ENCODE measurements at regions not wholly inside any gene's neighbourhood (a gene's known extent, or its start where the extent isn't known, plus 50 kb on each side); places are given as distances from the start of the nearest gene placed in this dataset.

DNA sequence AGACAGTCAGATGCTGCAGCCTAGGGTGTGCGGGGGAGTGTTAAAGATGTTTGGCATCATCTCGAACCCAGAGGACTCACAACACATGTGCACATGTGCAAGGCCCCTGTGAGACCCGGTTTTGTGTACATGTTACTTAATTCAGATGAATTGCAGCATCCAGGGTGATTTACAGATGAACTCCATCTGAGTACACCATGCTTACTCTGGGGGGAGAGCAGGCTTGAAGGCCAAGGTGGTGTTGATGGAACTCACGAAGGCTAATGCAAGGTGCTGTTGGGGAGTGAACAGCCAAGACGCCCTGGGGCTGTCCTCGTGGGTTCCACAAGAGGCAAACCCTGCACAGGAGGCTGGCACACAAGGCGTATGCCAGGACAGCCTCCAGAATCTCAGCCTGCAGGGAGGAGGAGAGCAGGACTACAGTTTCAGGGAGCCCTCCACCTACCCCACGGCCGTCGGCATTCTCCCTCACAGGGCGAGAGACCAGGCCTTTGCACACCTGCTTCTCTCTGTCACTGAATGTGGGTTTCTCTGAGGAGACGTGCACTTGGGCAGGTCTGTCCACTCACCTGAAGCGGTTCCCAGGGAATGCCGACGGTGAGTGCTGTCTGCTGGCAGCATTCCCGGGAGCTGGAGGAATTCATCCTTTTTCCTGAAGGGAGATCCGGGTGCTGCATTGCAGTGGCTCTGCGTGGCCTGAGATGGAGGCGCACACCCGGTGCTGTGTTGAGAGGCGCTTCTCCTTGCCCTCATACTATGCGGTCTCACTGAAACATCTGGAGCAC, 178.5 kb upstream of the RNF32 start:
- TF ChIP-seq POLR2AphosphoS5 (IDR thresholded peaks at IDR 0.05) (no peak), POLR2A (IDR thresholded peaks at IDR 0.05) (no peak)
- TF ChIP-seq, protein P1, sequence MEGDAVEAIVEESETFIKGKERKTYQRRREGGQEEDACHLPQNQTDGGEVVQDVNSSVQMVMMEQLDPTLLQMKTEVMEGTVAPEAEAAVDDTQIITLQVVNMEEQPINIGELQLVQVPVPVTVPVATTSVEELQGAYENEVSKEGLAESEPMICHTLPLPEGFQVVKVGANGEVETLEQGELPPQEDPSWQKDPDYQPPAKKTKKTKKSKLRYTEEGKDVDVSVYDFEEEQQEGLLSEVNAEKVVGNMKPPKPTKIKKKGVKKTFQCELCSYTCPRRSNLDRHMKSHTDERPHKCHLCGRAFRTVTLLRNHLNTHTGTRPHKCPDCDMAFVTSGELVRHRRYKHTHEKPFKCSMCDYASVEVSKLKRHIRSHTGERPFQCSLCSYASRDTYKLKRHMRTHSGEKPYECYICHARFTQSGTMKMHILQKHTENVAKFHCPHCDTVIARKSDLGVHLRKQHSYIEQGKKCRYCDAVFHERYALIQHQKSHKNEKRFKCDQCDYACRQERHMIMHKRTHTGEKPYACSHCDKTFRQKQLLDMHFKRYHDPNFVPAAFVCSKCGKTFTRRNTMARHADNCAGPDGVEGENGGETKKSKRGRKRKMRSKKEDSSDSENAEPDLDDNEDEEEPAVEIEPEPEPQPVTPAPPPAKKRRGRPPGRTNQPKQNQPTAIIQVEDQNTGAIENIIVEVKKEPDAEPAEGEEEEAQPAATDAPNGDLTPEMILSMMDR (IDR thresholded peaks at IDR 0.05), result no peak
- H3K9me3 ChIP-seq, result no peaks in the 10 kb centered on the region
- no peak overlapping the region for H3K27ac ChIP-seq
- no peak overlapping the region for H3K4me3 ChIP-seq
- intact Hi-C loops (cut with DNase I; ENCODE audit: low total_unique reads), result no loop called here
- H3K36me3 ChIP-seq, result no peaks in the 10 kb centered on the region
- DNase-seq (ENCODE audit: low spot score in 2 of 2), result no peak
- H3K27me3 ChIP-seq, result no peaks in the 10 kb centered on the region
- no peaks in the 10 kb centered on the region for H3K4me1 ChIP-seq

DNA sequence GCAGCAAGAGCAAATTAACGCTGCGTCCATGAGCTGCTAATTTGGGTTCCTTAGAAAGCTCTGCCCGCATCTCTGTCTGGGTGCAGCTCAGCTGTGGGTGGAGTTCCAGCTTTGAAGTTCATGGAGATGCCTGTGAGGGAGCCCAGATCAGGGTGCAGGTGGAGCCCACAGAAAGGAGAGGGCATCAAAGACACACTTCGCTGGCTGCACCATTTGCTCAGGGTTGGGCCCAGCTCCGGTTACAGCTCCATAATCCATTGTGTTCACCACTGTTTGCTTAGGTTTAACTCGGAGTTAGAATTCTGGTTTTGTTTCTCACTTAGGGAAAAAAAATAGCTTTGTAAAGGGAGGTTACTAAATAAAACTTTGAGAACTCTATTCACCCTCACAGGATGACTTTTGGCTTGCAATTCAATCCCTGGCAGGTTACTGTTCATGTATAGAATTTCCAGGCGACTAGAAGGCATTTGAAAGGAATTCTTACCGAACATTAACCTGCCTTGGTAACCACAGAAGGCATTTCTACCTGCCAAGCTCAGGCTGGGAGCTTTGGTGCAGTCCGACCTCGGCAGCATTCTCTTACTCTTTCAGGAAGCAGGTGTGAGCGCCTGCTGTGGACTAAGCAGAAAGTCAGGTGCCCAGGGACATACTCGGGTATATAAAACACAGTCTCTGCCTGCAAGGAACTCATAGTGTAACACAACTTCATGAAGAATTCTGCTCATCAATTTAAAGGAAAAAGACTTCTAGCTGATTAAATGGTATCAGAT, 179.5 kb upstream of the RNF32 start:
- no peak overlapping the region for H3K4me3 ChIP-seq
- no peaks in the 10 kb centered on the region for H3K27me3 ChIP-seq
- H3K36me3 ChIP-seq, result no peaks in the 10 kb centered on the region
- DNase-seq (ENCODE audit: low spot score in 2 of 2), result no peak
- intact Hi-C loops (cut with DNase I; ENCODE audit: low total_unique reads), result no loop called here
- no peaks in the 10 kb centered on the region for H3K9me3 ChIP-seq
- H3K27ac ChIP-seq, result no peak overlapping the region
- TF ChIP-seq POLR2A (IDR thresholded peaks at IDR 0.05) (no peak), POLR2AphosphoS5 (IDR thresholded peaks at IDR 0.05) (no peak)
- TF ChIP-seq, protein P1 (IDR thresholded peaks at IDR 0.05), result no peak
- H3K4me1 ChIP-seq, result no peaks in the 10 kb centered on the region

DNA sequence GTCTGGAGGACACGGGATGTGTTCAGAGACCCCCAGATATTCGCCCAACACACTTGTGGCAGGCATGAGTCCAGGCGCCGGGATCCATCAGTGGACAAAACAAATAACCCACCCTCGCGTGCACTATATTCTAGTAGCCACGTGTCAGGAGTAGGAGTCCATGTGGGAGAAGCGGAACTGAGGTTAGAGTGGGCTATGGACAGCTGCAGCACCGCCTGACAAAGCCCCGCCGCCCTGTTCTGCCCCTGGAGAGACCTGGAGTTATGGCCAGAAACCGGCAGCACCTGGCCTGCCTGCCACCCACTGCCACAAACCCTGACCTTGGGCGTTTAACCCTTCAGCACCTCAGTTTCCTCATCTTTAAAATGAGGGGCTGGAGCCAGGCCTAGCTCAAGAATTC, 181.0 kb upstream of the RNF32 start:
- TF ChIP-seq POLR2AphosphoS5 (IDR thresholded peaks at IDR 0.05), result no peak
- TF ChIP-seq, protein P1 (IDR thresholded peaks at IDR 0.05), result no peak
- no peak for TF ChIP-seq POLR2A (IDR thresholded peaks at IDR 0.05)
- Histone ChIP-seq H3K4me3 (no peak overlapping the region), H3K4me1 (no peaks in the 10 kb centered on the region), H3K9me3 (no peaks in the 10 kb centered on the region), H3K27me3 (no peaks in the 10 kb centered on the region), H3K27ac (no peak overlapping the region), H3K36me3 (no peaks in the 10 kb centered on the region)
- intact Hi-C loops (cut with DNase I; ENCODE audit: low total_unique reads), result no loop called here
- DNase-seq (ENCODE audit: low spot score in 2 of 2), result no peak

DNA sequence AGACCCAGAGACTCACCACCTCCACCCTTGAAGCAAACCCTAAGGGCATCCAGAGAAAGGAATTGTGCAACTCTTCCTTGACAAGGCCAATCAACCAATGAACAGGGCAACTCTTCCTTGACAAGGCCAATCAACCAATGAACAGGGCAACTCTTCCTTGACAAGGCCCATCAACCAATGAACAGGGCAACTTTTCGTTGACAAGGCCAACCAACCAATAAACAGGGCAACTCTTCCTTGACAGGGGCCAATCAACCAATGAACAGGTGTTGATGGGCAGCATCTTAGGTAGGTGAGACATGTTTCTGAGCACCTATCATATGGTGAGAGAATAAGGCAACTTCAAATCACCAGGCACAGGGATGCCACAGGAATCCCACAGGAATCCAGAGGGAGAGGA, 181.5 kb upstream of the RNF32 start:
- no peak for DNase-seq (ENCODE audit: low spot score in 2 of 2)

More for the DNA sequence above, 181.5 kb upstream of the RNF32 start:
- TF ChIP-seq POLR2A (IDR thresholded peaks at IDR 0.05) (no peak), POLR2AphosphoS5 (IDR thresholded peaks at IDR 0.05) (no peak)
- TF ChIP-seq, protein P1 (IDR thresholded peaks at IDR 0.05), result no peak
- H3K4me3 ChIP-seq, result no peak overlapping the region
- intact Hi-C loops (cut with DNase I; ENCODE audit: low total_unique reads), result no loop called here
- H3K4me1 ChIP-seq, result no peaks in the 10 kb centered on the region
- H3K27me3 ChIP-seq, result no peaks in the 10 kb centered on the region
- no peaks in the 10 kb centered on the region for H3K36me3 ChIP-seq
- H3K9me3 ChIP-seq, result no peaks in the 10 kb centered on the region
- no peak overlapping the region for H3K27ac ChIP-seq

Measured in breast epithelium (tissue), 4 donors.